ENCODE measurements at regions not wholly inside any gene's neighbourhood (a gene's known extent, or its start where the extent isn't known, plus 50 kb on each side); places are given as distances from the start of the nearest gene placed in this dataset.

GRCh38 chr4:177546745-177547144 lies 104.5 kb upstream of the AGA start:
- no peaks in the 10 kb centered on the region for H3K36me3 ChIP-seq
- no peak for ATAC-seq

GRCh38 chr4:177547985-177548384 lies 105.7 kb upstream of the AGA start:
- H3K27ac ChIP-seq = no peak overlapping the region
- TF ChIP-seq POLR2A (IDR thresholded peaks at IDR 0.05) (no peak), CTCF (IDR thresholded peaks at IDR 0.05) (no peak)
- 64 to 76% (median 72%) methylated on average over 1 of the region's 1 CpG for WGBS, 4 donors
- intact Hi-C loops (cut with DNase I) = no loop called here
- DNase-seq (no peak), ATAC-seq (no peak)
- no peaks in the 10 kb centered on the region for H3K27me3 ChIP-seq
- no peaks in the 10 kb centered on the region for H3K4me1 ChIP-seq
- H3K9me3 ChIP-seq = no peaks in the 10 kb centered on the region
- H3K36me3 ChIP-seq = no peaks in the 10 kb centered on the region
- no peak overlapping the region for H3K4me3 ChIP-seq

More at GRCh38 chr4:177546745-177547144, 104.5 kb upstream of the AGA start:
- no peak overlapping the region for H3K27ac ChIP-seq
- intact Hi-C loops (cut with DNase I) = no loop called here
- H3K4me1 ChIP-seq = no peaks in the 10 kb centered on the region
- TF ChIP-seq POLR2A (IDR thresholded peaks at IDR 0.05) (no peak), CTCF (IDR thresholded peaks at IDR 0.05) (no peak)
- DNase-seq = no peak
- H3K4me3 ChIP-seq = no peak overlapping the region
- H3K27me3 ChIP-seq = no peaks in the 10 kb centered on the region
- no peaks in the 10 kb centered on the region for H3K9me3 ChIP-seq

GRCh38 chr4:177555007-177555574 lies 112.9 kb upstream of the AGA start:
- H3K36me3 ChIP-seq = no peaks in the 10 kb centered on the region
- WGBS, 4 donors = 21 to 23% (median 22%) methylated on average over 2 of the region's 2 CpGs
- H3K27ac ChIP-seq = no peak overlapping the region
- ATAC-seq (no peak), DNase-seq (no peak)
- no peaks in the 10 kb centered on the region for H3K27me3 ChIP-seq
- H3K9me3 ChIP-seq = no peaks in the 10 kb centered on the region
- H3K4me3 ChIP-seq = no peak overlapping the region
- intact Hi-C loops (cut with DNase I) = loop anchor here in 1 of 10 donors (10.0 kb wide), 1 partner anchor 750 kb away; no protein-coding TSS in a partner anchor
- no peaks in the 10 kb centered on the region for H3K4me1 ChIP-seq
- no peak for TF ChIP-seq POLR2A (IDR thresholded peaks at IDR 0.05)
- peak in 11 of 12 donors; percentile 18 to 61 (median 48) for TF ChIP-seq CTCF (IDR thresholded peaks at IDR 0.05)

- WGBS, 4 donors = 95 to 98% (median 97%) methylated on average over 20 to 21 of the region's 21 CpGs
- H3K9me3 ChIP-seq = no peaks in the 10 kb centered on the region
- no peak overlapping the region for H3K4me3 ChIP-seq
- H3K27ac ChIP-seq = no peak overlapping the region
- DNase-seq = no peak
- intact Hi-C loops (cut with DNase I) = loop anchor here in 1 of 10 donors (10.0 kb wide), 1 partner anchor 747 kb away; no protein-coding TSS in a partner anchor
- no peaks in the 10 kb centered on the region for H3K36me3 ChIP-seq
- TF ChIP-seq CTCF (IDR thresholded peaks at IDR 0.05) = no peak
- no peak for TF ChIP-seq POLR2A (IDR thresholded peaks at IDR 0.05)
- H3K4me1 ChIP-seq = no peaks in the 10 kb centered on the region
- H3K27me3 ChIP-seq = no peaks in the 10 kb centered on the region
- ATAC-seq = no peak
Observed at GRCh38 chr4:177557416-177557815, 115.2 kb upstream of the AGA start.

Data from heart left ventricle (tissue), 16 donors.